Gastroesophageal sphincter (tissue), 3 donors: ENCODE measurements at regions not wholly inside any gene's neighbourhood (a gene's known extent, or its start where the extent isn't known, plus 50 kb on each side); places are given as distances from the start of the nearest gene placed in this dataset.

Source experiments
- CTCF ChIP-seq, 4 experiments: fragments of 200-600 bp in 2 of 4; fragments of 450-650 bp in 2 of 4; sonication (generic) in 1 of 4; IDR thresholded peaks; one replicate each; pipeline ENCODE4 v1.5.1; 2017 to 2019; ENCODE audit warnings: antibody characterized with exemption in 4 of 4, mild to moderate bottlenecking in 2 of 4, moderate library complexity in 2 of 4
- POLR2A ChIP-seq, 2 donors: fragments of 450-650 bp; IDR thresholded peaks; one replicate each; pipeline ENCODE4 v1.6.1; 2017; ENCODE audit warnings: antibody characterized with exemption in 2 of 2, mild to moderate bottlenecking in 2 of 2, moderate library complexity in 1 of 2
- POLR2AphosphoS5 ChIP-seq: sonication (generic); formaldehyde crosslinking; IDR thresholded peaks from one replicate; pipeline ENCODE4 v1.6.1; 2017; ENCODE audit warnings: antibody characterized with exemption

DNA sequence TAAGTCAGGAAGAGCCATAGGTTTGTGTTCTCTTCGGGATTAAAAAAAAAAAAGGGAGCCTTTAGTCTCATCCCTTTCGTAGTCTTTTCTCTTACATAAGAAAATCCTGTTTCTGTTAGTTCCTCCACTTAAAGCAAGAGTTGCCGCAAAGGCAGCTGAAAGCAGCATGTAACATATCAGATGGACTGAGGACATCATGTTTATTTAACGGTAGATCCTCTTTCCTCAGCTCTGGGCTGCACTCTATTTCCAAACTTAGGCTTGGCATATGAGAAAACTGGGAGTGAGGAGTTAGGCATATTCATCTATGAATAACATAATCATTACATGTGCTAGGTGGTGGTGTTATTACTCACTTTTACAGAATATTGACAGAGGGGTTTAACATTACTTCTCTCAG, 391.2 kb downstream of the KLF12 start:
- TF ChIP-seq POLR2A (IDR thresholded peaks at IDR 0.05) (no peak), CTCF (IDR thresholded peaks at IDR 0.05) (no peak), POLR2AphosphoS5 (no peak)
